ENCODE measurements at regions not wholly inside any gene's neighbourhood (a gene's known extent, or its start where the extent isn't known, plus 50 kb on each side); places are given as distances from the start of the nearest gene placed in this dataset.

- H3F3A ChIP-seq (ENCODE audit: insufficient read depth, low read length): no peaks in the 10 kb centered on the region
- TF ChIP-seq CTCF (IDR thresholded peaks at IDR 0.05; ENCODE audit: low read length) (no peak), EZH2 (IDR thresholded peaks at IDR 0.05; ENCODE audit: borderline replicate concordance, low read length) (no peak)
Measured at GRCh38 chr3:144762091-144762490, 790.5 kb downstream of the DIPK2A start.

GRCh38 chr3:144763878-144764454 lies 792.3 kb downstream of the DIPK2A start:
- H3K9me2 ChIP-seq (ENCODE audit: low read depth, low read length): no peaks in the 10 kb centered on the region; the same call in 1 of the 2 replicates
- H3K27ac ChIP-seq (ENCODE audit: low read depth, low read length, poor library complexity, severe bottlenecking): no peak overlapping the region
- no peaks in the 10 kb centered on the region for H3K36me3 ChIP-seq (ENCODE audit: insufficient read depth, low read length)
- no peaks in the 10 kb centered on the region for H3K79me2 ChIP-seq (ENCODE audit: insufficient read depth, low read length)
- no peak overlapping the region for H2AFZ ChIP-seq (ENCODE audit: low read length)
- H3K9ac ChIP-seq (ENCODE audit: low read length): no peak overlapping the region
- H3F3A ChIP-seq (ENCODE audit: insufficient read depth, low read length): no peaks in the 10 kb centered on the region
- no peaks in the 10 kb centered on the region for H4K20me1 ChIP-seq (ENCODE audit: insufficient read depth, low read length)
- no peak overlapping the region for H3K4me3 ChIP-seq (ENCODE audit: low read depth, low read length, poor library complexity, severe bottlenecking)
- no peaks in the 10 kb centered on the region for H3K27me3 ChIP-seq (ENCODE audit: insufficient read depth, low read length)
- TF ChIP-seq CTCF (IDR thresholded peaks at IDR 0.05; ENCODE audit: low read length) (no peak), EZH2 (IDR thresholded peaks at IDR 0.05; ENCODE audit: borderline replicate concordance, low read length) (no peak)
- H3K9me3 ChIP-seq (ENCODE audit: low read length): no peaks in the 10 kb centered on the region
- no peak overlapping the region for H3K4me2 ChIP-seq (ENCODE audit: low read length)
- no peaks in the 10 kb centered on the region for H3K4me1 ChIP-seq (ENCODE audit: insufficient read depth, low read length, severe bottlenecking)

More at GRCh38 chr3:144762091-144762490, 790.5 kb downstream of the DIPK2A start:
- Histone ChIP-seq H3K4me1 (ENCODE audit: insufficient read depth, low read length, severe bottlenecking) (no peaks in the 10 kb centered on the region), H3K4me2 (ENCODE audit: low read length) (no peak overlapping the region), H2AFZ (ENCODE audit: low read length) (no peak overlapping the region), H3K36me3 (ENCODE audit: insufficient read depth, low read length) (no peaks in the 10 kb centered on the region), H3K9me3 (ENCODE audit: low read length) (no peaks in the 10 kb centered on the region), H3K79me2 (ENCODE audit: insufficient read depth, low read length) (no peaks in the 10 kb centered on the region), H3K9me2 (ENCODE audit: low read depth, low read length) (no peaks in the 10 kb centered on the region; the same call in 1 of the 2 replicates), H3K4me3 (ENCODE audit: low read depth, low read length, poor library complexity, severe bottlenecking) (no peak overlapping the region), H4K20me1 (ENCODE audit: insufficient read depth, low read length) (no peaks in the 10 kb centered on the region), H3K9ac (ENCODE audit: low read length) (no peak overlapping the region), H3K27ac (ENCODE audit: low read depth, low read length, poor library complexity, severe bottlenecking) (no peak overlapping the region), H3K27me3 (ENCODE audit: insufficient read depth, low read length) (no peaks in the 10 kb centered on the region)

GRCh38 chr3:144770281-144770680 lies 798.7 kb downstream of the DIPK2A start:
- no peaks in the 10 kb centered on the region for H4K20me1 ChIP-seq (ENCODE audit: insufficient read depth, low read length)
- H2AFZ ChIP-seq (ENCODE audit: low read length): no peak overlapping the region
- no peaks in the 10 kb centered on the region for H3K36me3 ChIP-seq (ENCODE audit: insufficient read depth, low read length)
- H3K4me3 ChIP-seq (ENCODE audit: low read depth, low read length, poor library complexity, severe bottlenecking): no peak overlapping the region
- H3K9me2 ChIP-seq (ENCODE audit: low read depth, low read length): no peaks in the 10 kb centered on the region
- no peaks in the 10 kb centered on the region for H3K27me3 ChIP-seq (ENCODE audit: insufficient read depth, low read length)
- H3K9me3 ChIP-seq (ENCODE audit: low read length): no peaks in the 10 kb centered on the region
- H3F3A ChIP-seq (ENCODE audit: insufficient read depth, low read length): no peaks in the 10 kb centered on the region
- no peaks in the 10 kb centered on the region for H3K79me2 ChIP-seq (ENCODE audit: insufficient read depth, low read length)
- no peak overlapping the region for H3K27ac ChIP-seq (ENCODE audit: low read depth, low read length, poor library complexity, severe bottlenecking)
- no peaks in the 10 kb centered on the region for H3K4me1 ChIP-seq (ENCODE audit: insufficient read depth, low read length, severe bottlenecking)
- H3K9ac ChIP-seq (ENCODE audit: low read length): no peak overlapping the region
- TF ChIP-seq CTCF (IDR thresholded peaks at IDR 0.05; ENCODE audit: low read length) (no peak), EZH2 (IDR thresholded peaks at IDR 0.05; ENCODE audit: borderline replicate concordance, low read length) (no peak)
- no peak overlapping the region for H3K4me2 ChIP-seq (ENCODE audit: low read length)
